Activated CD4-positive, alpha-beta memory T cell treated with anti-CD3 and anti-CD28 coated beads, Interleukin-2, amount 10 ng/mL, durations not matched to agents 7 days and 5 days (primary cell): ENCODE measurements at regions not wholly inside any gene's neighbourhood (a gene's known extent, or its start where the extent isn't known, plus 50 kb on each side); places are given as distances from the start of the nearest gene placed in this dataset.

Experiments used
- CTCF ChIA-PET: fragments of 350-600 bp; sonication (Branson Sonifier 250); formaldehyde crosslinking; loops from one replicate; lab custom pipeline; 2021; ENCODE audit warnings: antibody characterized with exemption, inconsistent platforms; lab: Charles Lee
- POLR2A ChIA-PET: fragments of 350-600 bp; sonication (Branson Sonifier 250); formaldehyde crosslinking; loops from one replicate; lab custom pipeline; 2021; ENCODE audit warnings: antibody characterized with exemption; lab: Charles Lee
- DNase-seq: peaks from one replicate; pipeline ENCODE4 v3.0.0-alpha.2; 2020
- H3K27ac Mint-ChIP-seq: one replicate; pipeline ENCODE4 v1.8.0; 2021; ENCODE audit warnings: mild to moderate bottlenecking, mixed read lengths
- H3K27me3 Mint-ChIP-seq: one replicate; pipeline ENCODE4 v1.8.0; 2021; ENCODE audit warnings: mixed read lengths
- H3K36me3 Mint-ChIP-seq: one replicate; pipeline ENCODE4 v1.8.0; 2021; ENCODE audit warnings: low read depth, mixed read lengths
- H3K4me1 Mint-ChIP-seq: one replicate; pipeline ENCODE4 v1.8.0; 2021; ENCODE audit warnings: mixed read lengths
- H3K4me3 Mint-ChIP-seq: one replicate; pipeline ENCODE4 v1.8.0; 2021; ENCODE audit warnings: mild to moderate bottlenecking, mixed read lengths
- H3K9me3 Mint-ChIP-seq: one replicate; pipeline ENCODE4 v1.8.0; 2021; ENCODE audit warnings: mixed read lengths

GRCh38 chr13:19266979-19267378 is 85.4 kb upstream of the TUBA3C start:
- Mint-ChIP-seq H3K27ac (no peak overlapping the region), H3K27me3 (no peaks in the 10 kb centered on the region), H3K4me1 (no peaks in the 10 kb centered on the region), H3K4me3 (no peak overlapping the region), H3K36me3 (no peaks in the 10 kb centered on the region), H3K9me3 (no peaks in the 10 kb centered on the region)
- CTCF ChIA-PET = no interaction called here
- POLR2A ChIA-PET = no interaction called here
- DNase-seq = no peak

DNA sequence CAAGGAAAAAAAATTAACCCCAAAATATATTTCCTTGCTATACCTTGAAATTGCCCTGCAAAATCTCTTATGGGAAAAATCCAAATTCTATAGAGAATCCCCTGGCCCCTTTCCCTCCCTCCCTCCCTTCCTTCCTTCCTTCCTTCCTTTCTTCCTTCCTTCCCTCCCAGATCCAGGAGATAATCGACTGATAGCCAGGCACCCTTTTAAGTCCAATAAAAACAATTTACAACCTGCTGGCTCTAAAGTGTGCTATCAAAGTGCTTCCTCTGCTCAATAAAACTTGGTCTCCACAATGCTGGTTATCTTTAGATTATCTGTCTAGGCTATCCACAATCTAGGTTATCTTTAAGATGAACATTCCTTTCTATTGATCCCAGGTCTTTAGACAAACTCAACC is 83.1 kb upstream of the TUBA3C start:
- CTCF ChIA-PET = no interaction called here
- Mint-ChIP-seq H3K4me1 (no peaks in the 10 kb centered on the region), H3K27ac (no peak overlapping the region), H3K9me3 (no peaks in the 10 kb centered on the region), H3K4me3 (no peak overlapping the region), H3K27me3 (no peaks in the 10 kb centered on the region), H3K36me3 (no peaks in the 10 kb centered on the region)
- DNase-seq = no peak
- POLR2A ChIA-PET = no interaction called here

DNA sequence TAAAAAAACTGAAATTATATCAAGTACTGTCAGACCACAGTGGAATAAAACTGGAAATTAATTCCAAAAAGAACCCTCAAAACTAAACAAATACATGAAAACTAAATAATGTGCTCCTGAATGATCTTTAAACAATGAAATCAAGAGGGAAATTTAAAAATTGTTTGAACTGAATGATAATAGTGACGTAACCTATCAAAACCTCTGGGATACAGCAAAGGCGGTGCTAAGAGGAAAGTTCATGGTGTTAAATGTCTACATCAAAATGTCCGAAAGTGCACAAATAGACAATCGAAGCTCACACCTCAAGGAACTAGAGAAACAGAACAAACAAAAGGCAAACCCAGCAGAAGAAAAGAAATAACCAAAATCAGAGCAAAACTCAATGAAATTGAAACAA is 70.8 kb upstream of the TUBA3C start:
- DNase-seq = no peak
- no peaks in the 10 kb centered on the region for H3K36me3 Mint-ChIP-seq
- ChIA-PET POLR2A (no interaction called here), CTCF (no interaction called here)
- H3K9me3 Mint-ChIP-seq = peaks cover 10% of the 10 kb centered on the region
- H3K27me3 Mint-ChIP-seq = no peaks in the 10 kb centered on the region
- no peaks in the 10 kb centered on the region for H3K4me1 Mint-ChIP-seq
- H3K27ac Mint-ChIP-seq = no peak overlapping the region
- H3K4me3 Mint-ChIP-seq = no peak overlapping the region

DNA sequence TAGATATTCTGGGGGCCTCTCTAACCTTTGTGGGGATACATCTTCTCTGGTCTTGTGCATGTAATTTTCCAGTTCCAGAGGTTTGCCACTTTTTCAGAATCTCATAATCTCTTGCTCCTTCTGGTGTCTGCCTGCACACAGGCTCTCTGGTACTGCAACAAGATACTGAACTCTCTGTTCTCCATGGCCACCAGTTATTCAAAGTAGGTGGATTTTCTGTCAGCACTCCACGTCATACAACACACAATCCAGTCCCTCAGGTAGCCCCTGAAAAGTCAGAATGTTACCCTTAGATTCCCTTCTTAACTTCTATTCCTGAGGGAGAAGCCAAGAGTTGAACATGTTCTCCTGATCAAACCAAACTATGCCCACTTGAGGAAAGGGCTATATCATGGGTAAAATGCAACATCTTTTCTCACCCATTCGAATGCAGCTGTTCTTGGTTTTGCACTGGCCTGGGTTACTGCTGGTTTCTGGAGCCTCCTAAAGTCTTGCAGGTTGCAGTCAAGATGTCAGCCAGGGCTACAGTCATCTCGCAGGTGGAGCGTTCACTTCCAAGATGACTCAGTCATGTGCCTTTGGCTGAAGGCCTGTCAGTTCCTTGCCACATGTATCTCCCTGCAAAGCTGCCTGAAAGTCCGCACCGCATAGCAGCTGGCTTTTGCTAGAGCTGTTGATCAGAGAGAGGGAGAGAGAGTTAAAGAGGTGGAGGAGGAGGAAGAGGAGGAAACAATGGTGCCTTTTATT is 57.7 kb upstream of the TUBA3C start:
- H3K4me1 Mint-ChIP-seq = no peaks in the 10 kb centered on the region
- peaks cover 2% of the 10 kb centered on the region for H3K9me3 Mint-ChIP-seq
- H3K27me3 Mint-ChIP-seq = no peaks in the 10 kb centered on the region
- no peak for DNase-seq
- H3K27ac Mint-ChIP-seq = no peak overlapping the region
- no peaks in the 10 kb centered on the region for H3K36me3 Mint-ChIP-seq
- no peak overlapping the region for H3K4me3 Mint-ChIP-seq
- ChIA-PET CTCF (no interaction called here), POLR2A (no interaction called here)
